Activated CD4-positive, alpha-beta T cell treated with anti-CD3 and anti-CD28 coated beads for 36 hours (primary cell): ENCODE measurements at regions not wholly inside any gene's neighbourhood (a gene's known extent, or its start where the extent isn't known, plus 50 kb on each side); places are given as distances from the start of the nearest gene placed in this dataset.
"Not testable (repeated sequence)": the region's sequence is repeated elsewhere in the genome, so short reads cannot be mapped to it uniquely, and the experiment has no call there.

Source experiments
- ATAC-seq: fragments of 200-7000 bp; cut with Tn5 transposase; one replicate; pipeline ENCODE4 v1.10.0; 2021; ENCODE audit warnings: mild to moderate bottlenecking, moderate library complexity
- CTCF ChIA-PET: fragments of 350-600 bp; sonication (Branson Sonifier 250); formaldehyde crosslinking; loops from one replicate; lab custom pipeline; 2021; ENCODE audit warnings: antibody characterized with exemption; lab: Charles Lee
- POLR2A ChIA-PET: fragments of 350-600 bp; sonication (Branson Sonifier 250); formaldehyde crosslinking; loops from one replicate; lab custom pipeline; 2021; ENCODE audit warnings: antibody characterized with exemption, inconsistent platforms; lab: Charles Lee
- DNase-seq: peaks from one replicate; pipeline ENCODE4 v3.0.0-alpha.2; 2020
- H3K27ac Mint-ChIP-seq: one replicate; pipeline ENCODE4 v1.8.0; 2021; ENCODE audit warnings: mixed read lengths
- H3K27me3 Mint-ChIP-seq: one replicate; pipeline ENCODE4 v1.8.0; 2021; ENCODE audit warnings: mixed read lengths
- H3K36me3 Mint-ChIP-seq: one replicate; pipeline ENCODE4 v1.8.0; 2021; ENCODE audit warnings: low read depth, mixed read lengths
- H3K4me1 Mint-ChIP-seq: one replicate; pipeline ENCODE4 v1.8.0; 2021; ENCODE audit warnings: mixed read lengths
- H3K4me3 Mint-ChIP-seq: one replicate; pipeline ENCODE4 v1.8.0; 2021; ENCODE audit warnings: mild to moderate bottlenecking, moderate library complexity, mixed read lengths
- H3K9me3 Mint-ChIP-seq: one replicate; pipeline ENCODE4 v1.8.0; 2021; ENCODE audit warnings: low read depth, mixed read lengths
- intact Hi-C, 2 experiments: fragments of 100-400 bp; cut with DNase I in 1 of 2; cut with micrococcal nuclease in 1 of 2; formaldehyde crosslinking; loops; one replicate each; pipeline versions ENCODE4 v1.14.2 to v1.15.1; 2022 to 2024; cut with DNase I, micrococcal nuclease

GRCh38 chr20:29687438-29687837 lies 1570.0 kb upstream of the DEFB115 start:
- ChIA-PET POLR2A (no interaction called here), CTCF (no interaction called here)
- Mint-ChIP-seq H3K36me3 (peaks cover 2% of the 10 kb centered on the region), H3K27me3 (no peaks in the 10 kb centered on the region), H3K9me3 (peaks cover 11% of the 10 kb centered on the region), H3K4me1 (no peaks in the 10 kb centered on the region), H3K4me3 (no peak overlapping the region), H3K27ac (no peak overlapping the region)
- intact Hi-C loops, result no loop called here
- DNase-seq, result no peak
- ATAC-seq, result no peak

- intact Hi-C loops, result no loop called here
- CTCF ChIA-PET, result no interaction called here
- no peaks in the 10 kb centered on the region for H3K4me1 Mint-ChIP-seq
- DNase-seq (peak; percentile 46), ATAC-seq (no peak)
- H3K27me3 Mint-ChIP-seq, result no peaks in the 10 kb centered on the region
- no peak overlapping the region for H3K27ac Mint-ChIP-seq
- POLR2A ChIA-PET, result no interaction called here
- H3K9me3 Mint-ChIP-seq, result peaks cover 11% of the 10 kb centered on the region
- peaks cover 2% of the 10 kb centered on the region for H3K36me3 Mint-ChIP-seq
- H3K4me3 Mint-ChIP-seq, result no peak overlapping the region
These were observed 1567.8 kb upstream of the DEFB115 start for GRCh38 chr20:29689411-29690225.

GRCh38 chr20:29690274-29690673 lies 1567.2 kb upstream of the DEFB115 start:
- ChIA-PET POLR2A (no interaction called here), CTCF (no interaction called here)
- Mint-ChIP-seq H3K4me1 (no peaks in the 10 kb centered on the region), H3K27me3 (no peaks in the 10 kb centered on the region), H3K4me3 (no peak overlapping the region), H3K27ac (no peak overlapping the region), H3K9me3 (peaks cover 10% of the 10 kb centered on the region), H3K36me3 (peaks cover 2% of the 10 kb centered on the region)
- no peak for ATAC-seq
- no peak for DNase-seq
- intact Hi-C loops, result no loop called here

GRCh38 chr20:29740601-29740950 lies 1516.9 kb upstream of the DEFB115 start:
- H3K27ac Mint-ChIP-seq, result no peak overlapping the region
- ChIA-PET CTCF (no interaction called here), POLR2A (no interaction called here)
- no peak overlapping the region for H3K4me3 Mint-ChIP-seq
- no peaks in the 10 kb centered on the region for H3K4me1 Mint-ChIP-seq
- H3K36me3 Mint-ChIP-seq, result peaks cover 9% of the 10 kb centered on the region
- intact Hi-C loops, result no loop called here
- peaks cover 18% of the 10 kb centered on the region for H3K9me3 Mint-ChIP-seq
- no peak for ATAC-seq
- DNase-seq, result no peak
- H3K27me3 Mint-ChIP-seq, result no peaks in the 10 kb centered on the region

- Mint-ChIP-seq H3K27ac (no peak overlapping the region), H3K9me3 (peaks cover 17% of the 10 kb centered on the region), H3K36me3 (peaks cover 7% of the 10 kb centered on the region), H3K27me3 (no peaks in the 10 kb centered on the region), H3K4me1 (no peaks in the 10 kb centered on the region), H3K4me3 (no peak overlapping the region)
- POLR2A ChIA-PET, result no interaction called here
- intact Hi-C loops, result no loop called here
- DNase-seq, result no peak
- CTCF ChIA-PET, result no interaction called here
- ATAC-seq, result no peak
These were observed 1516.4 kb upstream of the DEFB115 start for GRCh38 chr20:29740951-29741593.

- Mint-ChIP-seq H3K36me3 (peaks cover 7% of the 10 kb centered on the region), H3K9me3 (peaks cover 21% of the 10 kb centered on the region), H3K27ac (no peak overlapping the region), H3K4me1 (no peaks in the 10 kb centered on the region), H3K4me3 (no peak overlapping the region), H3K27me3 (no peaks in the 10 kb centered on the region)
- CTCF ChIA-PET, result no interaction called here
- ATAC-seq (no peak), DNase-seq (no peak)
- POLR2A ChIA-PET, result no interaction called here
- intact Hi-C loops, result no loop called here
These were observed 1515.9 kb upstream of the DEFB115 start for GRCh38 chr20:29741594-29741893.

- ATAC-seq (no peak), DNase-seq (no peak)
- ChIA-PET CTCF (no interaction called here), POLR2A (no interaction called here)
- intact Hi-C loops, result no loop called here
- Mint-ChIP-seq H3K27me3 (no peaks in the 10 kb centered on the region), H3K9me3 (peaks cover 21% of the 10 kb centered on the region), H3K36me3 (peaks cover 7% of the 10 kb centered on the region), H3K27ac (no peak overlapping the region), H3K4me3 (no peak overlapping the region), H3K4me1 (no peaks in the 10 kb centered on the region)
These were observed 1515.4 kb upstream of the DEFB115 start for GRCh38 chr20:29741894-29742698.

- Mint-ChIP-seq H3K27me3 (no peaks in the 10 kb centered on the region), H3K36me3 (peaks cover 6% of the 10 kb centered on the region), H3K9me3 (peaks cover 16% of the 10 kb centered on the region), H3K4me1 (no peaks in the 10 kb centered on the region), H3K4me3 (no peak overlapping the region), H3K27ac (no peak overlapping the region)
- POLR2A ChIA-PET, result no interaction called here
- intact Hi-C loops, result no loop called here
- DNase-seq (no peak), ATAC-seq (no peak)
- CTCF ChIA-PET, result no interaction called here
These were observed 1514.8 kb upstream of the DEFB115 start for GRCh38 chr20:29742699-29743100.

GRCh38 chr20:29743101-29743931 lies 1514.1 kb upstream of the DEFB115 start:
- intact Hi-C loops, result no loop called here
- ChIA-PET POLR2A (no interaction called here), CTCF (no interaction called here)
- Mint-ChIP-seq H3K4me1 (no peaks in the 10 kb centered on the region), H3K27me3 (no peaks in the 10 kb centered on the region), H3K36me3 (peaks cover 2% of the 10 kb centered on the region), H3K4me3 (no peak overlapping the region), H3K27ac (no peak overlapping the region), H3K9me3 (peaks cover 10% of the 10 kb centered on the region)
- no peak for ATAC-seq
- no peak for DNase-seq

- Mint-ChIP-seq H3K27me3 (no peaks in the 10 kb centered on the region), H3K4me1 (no peaks in the 10 kb centered on the region), H3K9me3 (peaks cover 9% of the 10 kb centered on the region), H3K4me3 (no peak overlapping the region), H3K36me3 (peaks cover 2% of the 10 kb centered on the region), H3K27ac (no peak overlapping the region)
- POLR2A ChIA-PET, result no interaction called here
- intact Hi-C loops, result no loop called here
- ATAC-seq (no peak), DNase-seq (no peak)
- CTCF ChIA-PET, result no interaction called here
These were observed 1513.4 kb upstream of the DEFB115 start for GRCh38 chr20:29744071-29744470.

- H3K36me3 Mint-ChIP-seq, POLR2A ChIA-PET, DNase-seq, H3K9me3 Mint-ChIP-seq, H3K4me1 Mint-ChIP-seq, CTCF ChIA-PET, H3K27me3 Mint-ChIP-seq, H3K4me3 Mint-ChIP-seq, ATAC-seq, intact Hi-C loops, H3K27ac Mint-ChIP-seq: not testable (repeated sequence)
These were observed 1511.8 kb upstream of the DEFB115 start for GRCh38 chr20:29745534-29746245.
